GM19467 (cell line): ENCODE measurements at regions not wholly inside any gene's neighbourhood (a gene's known extent, or its start where the extent isn't known, plus 50 kb on each side); places are given as distances from the start of the nearest gene placed in this dataset.

Source experiments
- ATAC-seq: cut with Tn5 transposase; IDR thresholded peaks from one replicate; pipeline ENCODE4 v1.9.1; 2021; ENCODE audit warnings: mild to moderate bottlenecking, moderate library complexity; ENCODE audit not compliant: unreplicated experiment

- ATAC-seq = no peak
These were observed 200.8 kb upstream of the HMGA2 start for GRCh38 chr12:65623507-65623906.

GRCh38 chr12:65624554-65625086 lies 199.7 kb upstream of the HMGA2 start:
- no peak for ATAC-seq

- ATAC-seq = no peak
These were observed 196.2 kb upstream of the HMGA2 start for GRCh38 chr12:65628061-65628460.

GRCh38 chr12:65630555-65630954 lies 193.7 kb upstream of the HMGA2 start:
- no peak for ATAC-seq

GRCh38 chr12:65631621-65632111 lies 192.6 kb upstream of the HMGA2 start:
- no peak for ATAC-seq

- no peak for ATAC-seq
These were observed 192.0 kb upstream of the HMGA2 start for GRCh38 chr12:65632131-65632855.

GRCh38 chr12:65634061-65634460 lies 190.2 kb upstream of the HMGA2 start:
- ATAC-seq = no peak

- ATAC-seq = no peak
These were observed 189.5 kb upstream of the HMGA2 start for GRCh38 chr12:65634626-65635331.

- ATAC-seq = no peak
These were observed 187.8 kb upstream of the HMGA2 start for GRCh38 chr12:65636436-65636835.

GRCh38 chr12:65637150-65637549 lies 187.1 kb upstream of the HMGA2 start:
- ATAC-seq = no peak

GRCh38 chr12:65637774-65638173 lies 186.5 kb upstream of the HMGA2 start:
- ATAC-seq = no peak

GRCh38 chr12:65638324-65638723 lies 186.0 kb upstream of the HMGA2 start:
- ATAC-seq = no peak

- no peak for ATAC-seq
These were observed 183.8 kb upstream of the HMGA2 start for GRCh38 chr12:65640489-65640901.

- ATAC-seq = no peak
These were observed 182.1 kb upstream of the HMGA2 start for GRCh38 chr12:65642061-65642661.

- no peak for ATAC-seq
These were observed 181.1 kb upstream of the HMGA2 start for GRCh38 chr12:65643171-65643570.

- ATAC-seq = no peak
These were observed 180.5 kb upstream of the HMGA2 start for GRCh38 chr12:65643595-65644386.

GRCh38 chr12:65646127-65646643 lies 178.1 kb upstream of the HMGA2 start:
- ATAC-seq = no peak

GRCh38 chr12:65647074-65647473 lies 177.2 kb upstream of the HMGA2 start:
- ATAC-seq = no peak

- ATAC-seq = no peak
These were observed 175.8 kb upstream of the HMGA2 start for GRCh38 chr12:65648461-65648860.

GRCh38 chr12:65649126-65649525 lies 175.2 kb upstream of the HMGA2 start:
- ATAC-seq = no peak

- no peak for ATAC-seq
These were observed 173.2 kb upstream of the HMGA2 start for GRCh38 chr12:65651060-65651459.
